ENCODE measurements at regions not wholly inside any gene's neighbourhood (a gene's known extent, or its start where the extent isn't known, plus 50 kb on each side); places are given as distances from the start of the nearest gene placed in this dataset.

DNA sequence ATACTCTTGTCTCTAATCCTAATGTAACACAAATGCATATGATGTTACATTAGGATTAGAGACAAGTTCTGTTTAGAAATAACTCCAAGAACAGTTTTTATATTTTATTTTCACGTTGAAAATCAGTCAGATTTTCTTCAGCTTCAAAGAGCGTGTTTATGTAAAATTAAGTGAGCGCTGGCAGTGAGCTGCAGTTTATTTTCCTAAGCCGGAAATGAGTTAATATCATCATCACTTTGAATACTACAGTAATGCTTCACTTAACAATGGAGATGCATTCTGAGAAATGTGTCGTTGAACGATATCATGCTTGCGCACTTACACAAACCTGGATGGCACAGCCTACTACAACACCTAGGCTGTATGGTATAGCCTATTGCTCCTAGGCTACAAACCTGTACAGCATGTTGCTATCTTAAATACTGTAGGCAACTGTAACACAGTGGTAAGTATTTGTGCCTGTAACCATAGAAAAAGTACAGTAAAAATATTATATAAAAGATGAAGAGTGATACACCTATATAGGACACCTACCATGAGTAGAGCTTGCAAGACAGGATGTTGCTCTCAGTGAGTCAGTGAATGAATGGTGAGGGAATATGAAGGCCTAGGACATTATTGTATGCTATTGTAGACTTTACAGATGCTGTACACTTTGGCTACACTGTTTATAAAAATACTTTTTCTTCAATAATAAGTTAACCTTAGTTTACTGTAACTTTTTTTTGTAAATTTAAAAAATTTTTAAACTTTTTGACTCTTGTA is 65.9 kb upstream of the C5orf46 start:
- no peak for TF ChIP-seq POLR2A (IDR thresholded peaks at IDR 0.05)
- TF ChIP-seq, protein P1, sequence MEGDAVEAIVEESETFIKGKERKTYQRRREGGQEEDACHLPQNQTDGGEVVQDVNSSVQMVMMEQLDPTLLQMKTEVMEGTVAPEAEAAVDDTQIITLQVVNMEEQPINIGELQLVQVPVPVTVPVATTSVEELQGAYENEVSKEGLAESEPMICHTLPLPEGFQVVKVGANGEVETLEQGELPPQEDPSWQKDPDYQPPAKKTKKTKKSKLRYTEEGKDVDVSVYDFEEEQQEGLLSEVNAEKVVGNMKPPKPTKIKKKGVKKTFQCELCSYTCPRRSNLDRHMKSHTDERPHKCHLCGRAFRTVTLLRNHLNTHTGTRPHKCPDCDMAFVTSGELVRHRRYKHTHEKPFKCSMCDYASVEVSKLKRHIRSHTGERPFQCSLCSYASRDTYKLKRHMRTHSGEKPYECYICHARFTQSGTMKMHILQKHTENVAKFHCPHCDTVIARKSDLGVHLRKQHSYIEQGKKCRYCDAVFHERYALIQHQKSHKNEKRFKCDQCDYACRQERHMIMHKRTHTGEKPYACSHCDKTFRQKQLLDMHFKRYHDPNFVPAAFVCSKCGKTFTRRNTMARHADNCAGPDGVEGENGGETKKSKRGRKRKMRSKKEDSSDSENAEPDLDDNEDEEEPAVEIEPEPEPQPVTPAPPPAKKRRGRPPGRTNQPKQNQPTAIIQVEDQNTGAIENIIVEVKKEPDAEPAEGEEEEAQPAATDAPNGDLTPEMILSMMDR (IDR thresholded peaks at IDR 0.05), result no peak
